ENCODE measurements at regions not wholly inside any gene's neighbourhood (a gene's known extent, or its start where the extent isn't known, plus 50 kb on each side); places are given as distances from the start of the nearest gene placed in this dataset.

GRCh38 chr7:125934955-125935354 is 1005.3 kb upstream of the POT1 start:
- H3K4me1 ChIP-seq (ENCODE audit: control insufficient read depth in 1 of 2, insufficient read depth in 2 of 2, low read length in 2 of 2), result no peaks in the 10 kb centered on the region
- H2AFZ ChIP-seq (ENCODE audit: insufficient read depth, low read depth, low read length, poor library complexity, severe bottlenecking), result no peak overlapping the region
- intact Hi-C loops (cut with micrococcal nuclease), result no loop called here
- H3K4me1 Mint-ChIP-seq, result no peaks in the 10 kb centered on the region
- no peaks in the 10 kb centered on the region for H3K36me3 ChIP-seq (replicated peaks in 1 of 2; ENCODE audit: control insufficient read depth in 1 of 2, insufficient read depth in 2 of 2, low read length in 2 of 2)
- no peaks in the 10 kb centered on the region for H3K79me2 ChIP-seq (ENCODE audit: insufficient read depth, low read length)
- DNase-seq, result no peak
- no peak overlapping the region for H3K27ac ChIP-seq (ENCODE audit: low read depth in 1 of 2, low read length in 2 of 2)
- H3K9me3 ChIP-seq (replicated peaks in 1 of 2; ENCODE audit: control insufficient read depth in 1 of 2, insufficient read depth in 1 of 2, low read length in 2 of 2), result peaks cover 7 to 16% of the 10 kb centered on the region in 2 donors
- peaks cover 0 to 11% (median 2%) of the 10 kb centered on the region in 7 donors for H3K9me3 Mint-ChIP-seq
- no peak overlapping the region for H3K27ac Mint-ChIP-seq
- no peak overlapping the region for H3K4me2 ChIP-seq (replicated peaks; ENCODE audit: extremely low read depth, low read length, poor library complexity, severe bottlenecking)
- H3K27me3 Mint-ChIP-seq (ENCODE audit: low read depth in 3 of 3), result no peaks in the 10 kb centered on the region
- no peak for TF ChIP-seq CTCF (IDR thresholded peaks at IDR 0.05)
- no peaks in the 10 kb centered on the region for H3K27me3 ChIP-seq (ENCODE audit: control insufficient read depth in 2 of 2, insufficient read depth in 2 of 2, low read length in 2 of 2)
- no peaks in the 10 kb centered on the region for H3K36me3 Mint-ChIP-seq
- H3K4me3 ChIP-seq (replicated peaks in 1 of 3; ENCODE audit: low read depth in 2 of 3, low read length in 3 of 3), result no peak overlapping the region
- no peaks in the 10 kb centered on the region for H4K20me1 ChIP-seq (ENCODE audit: insufficient read depth, low read length)
- no CpG with 5 or more reads among the region's 1 CpG for WGBS (ENCODE audit: insufficient coverage)
- no peak overlapping the region for H3K9ac ChIP-seq (ENCODE audit: insufficient read depth, low read length, poor library complexity, severe bottlenecking)
- H3K4me3 Mint-ChIP-seq, result no peak overlapping the region

- Histone ChIP-seq H3K27me3 (ENCODE audit: control insufficient read depth in 2 of 2, insufficient read depth in 2 of 2, low read length in 2 of 2) (no peaks in the 10 kb centered on the region), H3K4me1 (ENCODE audit: control insufficient read depth in 1 of 2, insufficient read depth in 2 of 2, low read length in 2 of 2) (no peaks in the 10 kb centered on the region), H4K20me1 (ENCODE audit: insufficient read depth, low read length) (no peaks in the 10 kb centered on the region), H2AFZ (ENCODE audit: insufficient read depth, low read depth, low read length, poor library complexity, severe bottlenecking) (no peak overlapping the region), H3K9me3 (replicated peaks in 1 of 2; ENCODE audit: control insufficient read depth in 1 of 2, insufficient read depth in 1 of 2, low read length in 2 of 2) (peaks cover 7 to 16% of the 10 kb centered on the region in 2 donors), H3K4me3 (replicated peaks in 1 of 3; ENCODE audit: low read depth in 2 of 3, low read length in 3 of 3) (no peak overlapping the region), H3K4me2 (replicated peaks; ENCODE audit: extremely low read depth, low read length, poor library complexity, severe bottlenecking) (no peak overlapping the region), H3K27ac (ENCODE audit: low read depth in 1 of 2, low read length in 2 of 2) (no peak overlapping the region), H3K79me2 (ENCODE audit: insufficient read depth, low read length) (no peaks in the 10 kb centered on the region), H3K36me3 (replicated peaks in 1 of 2; ENCODE audit: control insufficient read depth in 1 of 2, insufficient read depth in 2 of 2, low read length in 2 of 2) (no peaks in the 10 kb centered on the region), H3K9ac (ENCODE audit: insufficient read depth, low read length, poor library complexity, severe bottlenecking) (no peak overlapping the region)
- 86% methylated on average over 1 of the region's 2 CpGs for WGBS (ENCODE audit: insufficient coverage)
- H3K9me3 Mint-ChIP-seq, result peaks cover 0 to 8% (median 2%) of the 10 kb centered on the region in 7 donors
- no peak for TF ChIP-seq CTCF (IDR thresholded peaks at IDR 0.05)
- H3K4me3 Mint-ChIP-seq, result no peak overlapping the region
- DNase-seq, result no peak
- H3K36me3 Mint-ChIP-seq, result no peaks in the 10 kb centered on the region
- no peaks in the 10 kb centered on the region for H3K27me3 Mint-ChIP-seq (ENCODE audit: low read depth in 3 of 3)
- intact Hi-C loops (cut with micrococcal nuclease), result no loop called here
- no peaks in the 10 kb centered on the region for H3K4me1 Mint-ChIP-seq
- H3K27ac Mint-ChIP-seq, result no peak overlapping the region
These were observed 1004.9 kb upstream of the POT1 start for GRCh38 chr7:125934539-125934938.

All from CD14-positive monocyte (primary cell).